ENCODE measurements at regions not wholly inside any gene's neighbourhood (a gene's known extent, or its start where the extent isn't known, plus 50 kb on each side); places are given as distances from the start of the nearest gene placed in this dataset.
"Not testable (repeated sequence)": the region's sequence is repeated elsewhere in the genome, so short reads cannot be mapped to it uniquely, and the experiment has no call there.

- DNase-seq (ENCODE audit: insufficient read length, low spot score): no peak
- no peak for FAIRE-seq
- TF ChIP-seq CTCF (IDR thresholded peaks at IDR 0.05; ENCODE audit: insufficient read depth, missing control alignments): no peak
Observed at GRCh38 chr10:28391283-28391682, 88.4 kb upstream of the MPP7 start.

- TF ChIP-seq CTCF (IDR thresholded peaks at IDR 0.05; ENCODE audit: insufficient read depth, missing control alignments): peak; percentile 88
- no peak for DNase-seq (ENCODE audit: insufficient read length, low spot score)
- FAIRE-seq: no peak
Observed at GRCh38 chr10:28393956-28394568, 91.2 kb upstream of the MPP7 start.

- FAIRE-seq: no peak
- TF ChIP-seq CTCF (IDR thresholded peaks at IDR 0.05; ENCODE audit: insufficient read depth, missing control alignments): no peak
- DNase-seq (ENCODE audit: insufficient read length, low spot score): no peak
Observed at GRCh38 chr10:28396331-28396730, 93.5 kb upstream of the MPP7 start.

GRCh38 chr10:28397229-28397628 is 94.4 kb upstream of the MPP7 start:
- no peak for TF ChIP-seq CTCF (IDR thresholded peaks at IDR 0.05; ENCODE audit: insufficient read depth, missing control alignments)
- FAIRE-seq (no peak), DNase-seq (ENCODE audit: insufficient read length, low spot score) (no peak)

- DNase-seq (ENCODE audit: insufficient read length, low spot score) (no peak), FAIRE-seq (no peak)
- no peak for TF ChIP-seq CTCF (IDR thresholded peaks at IDR 0.05; ENCODE audit: insufficient read depth, missing control alignments)
Observed at GRCh38 chr10:28400176-28400575, 97.3 kb upstream of the MPP7 start.

- DNase-seq (ENCODE audit: insufficient read length, low spot score) (no peak), FAIRE-seq (no peak)
- no peak for TF ChIP-seq CTCF (IDR thresholded peaks at IDR 0.05; ENCODE audit: insufficient read depth, missing control alignments)
Observed at GRCh38 chr10:28400681-28401080, 97.8 kb upstream of the MPP7 start.

- FAIRE-seq; DNase-seq (ENCODE audit: insufficient read length, low spot score): not testable (repeated sequence)
Observed at GRCh38 chr10:28402611-28403073, 99.8 kb upstream of the MPP7 start.

GRCh38 chr10:28403090-28403489 is 100.2 kb upstream of the MPP7 start:
- FAIRE-seq (no peak), DNase-seq (ENCODE audit: insufficient read length, low spot score) (no peak)
- no peak for TF ChIP-seq CTCF (IDR thresholded peaks at IDR 0.05; ENCODE audit: insufficient read depth, missing control alignments)
